HG03064 (cell line): ENCODE measurements at regions not wholly inside any gene's neighbourhood (a gene's known extent, or its start where the extent isn't known, plus 50 kb on each side); places are given as distances from the start of the nearest gene placed in this dataset.
"Not testable (repeated sequence)": the region's sequence is repeated elsewhere in the genome, so short reads cannot be mapped to it uniquely, and the experiment has no call there.

Source experiments
- ATAC-seq: cut with Tn5 transposase; IDR thresholded peaks from one replicate; pipeline ENCODE4 v1.9.1; 2021; ENCODE audit warnings: low read depth; ENCODE audit not compliant: unreplicated experiment

DNA sequence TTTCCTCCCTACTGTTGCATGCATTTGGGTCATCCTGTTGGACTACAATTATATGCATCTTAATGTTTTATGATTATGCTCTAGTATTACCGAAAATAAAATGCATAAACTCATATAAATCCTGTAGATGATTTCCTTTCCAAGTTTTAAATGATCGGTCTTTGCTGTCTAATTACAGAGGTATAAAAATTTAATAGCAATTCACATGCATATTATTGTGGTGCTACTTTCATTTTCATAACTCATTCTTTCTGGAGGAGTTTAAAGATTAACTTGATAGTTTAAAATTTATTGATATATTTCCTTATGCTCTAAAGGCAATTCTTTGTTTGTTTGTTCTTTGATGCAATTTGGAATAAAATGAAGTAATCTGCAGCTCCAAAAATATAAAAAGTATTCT is 1475.1 kb downstream of the MAT2B start:
- no peak for ATAC-seq

DNA sequence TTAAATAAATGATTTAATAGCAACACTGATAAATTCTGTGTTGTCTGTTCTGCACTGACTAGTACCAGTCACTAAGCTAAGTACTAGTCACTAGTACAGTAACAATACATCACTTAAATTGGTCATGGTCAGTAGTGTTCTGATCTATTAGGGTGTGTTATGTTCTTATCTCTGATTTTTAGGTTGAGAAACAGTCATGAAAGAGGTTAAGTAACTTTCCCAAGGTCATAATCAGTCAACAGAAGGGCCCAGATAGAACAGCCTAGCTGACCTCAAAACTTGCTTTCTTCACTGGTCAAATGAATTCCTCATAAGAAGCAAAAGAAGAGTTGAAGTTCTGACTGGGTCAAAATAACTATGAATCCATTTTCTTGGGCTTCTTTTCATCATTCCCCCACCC is 1492.7 kb downstream of the MAT2B start:
- no peak for ATAC-seq

DNA sequence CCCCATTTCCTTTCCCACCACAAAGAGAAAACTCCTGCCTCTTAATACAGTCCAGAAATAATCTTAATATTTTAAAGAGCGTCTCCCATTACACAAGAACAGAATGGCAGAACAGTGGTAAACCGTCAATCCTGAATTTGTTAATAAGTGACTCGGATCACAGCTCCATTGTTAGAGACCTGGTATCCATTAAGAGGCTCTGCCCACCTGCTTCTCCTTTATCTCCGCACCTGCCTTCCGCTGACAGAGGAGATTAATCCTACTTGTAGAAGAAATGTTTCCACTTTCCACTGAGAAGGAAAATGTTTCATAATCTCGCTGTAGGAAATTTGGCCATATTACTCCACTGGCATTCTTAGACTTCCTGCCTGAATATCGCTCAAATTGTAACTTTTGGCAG is 1493.2 kb downstream of the MAT2B start:
- ATAC-seq, result no peak

DNA sequence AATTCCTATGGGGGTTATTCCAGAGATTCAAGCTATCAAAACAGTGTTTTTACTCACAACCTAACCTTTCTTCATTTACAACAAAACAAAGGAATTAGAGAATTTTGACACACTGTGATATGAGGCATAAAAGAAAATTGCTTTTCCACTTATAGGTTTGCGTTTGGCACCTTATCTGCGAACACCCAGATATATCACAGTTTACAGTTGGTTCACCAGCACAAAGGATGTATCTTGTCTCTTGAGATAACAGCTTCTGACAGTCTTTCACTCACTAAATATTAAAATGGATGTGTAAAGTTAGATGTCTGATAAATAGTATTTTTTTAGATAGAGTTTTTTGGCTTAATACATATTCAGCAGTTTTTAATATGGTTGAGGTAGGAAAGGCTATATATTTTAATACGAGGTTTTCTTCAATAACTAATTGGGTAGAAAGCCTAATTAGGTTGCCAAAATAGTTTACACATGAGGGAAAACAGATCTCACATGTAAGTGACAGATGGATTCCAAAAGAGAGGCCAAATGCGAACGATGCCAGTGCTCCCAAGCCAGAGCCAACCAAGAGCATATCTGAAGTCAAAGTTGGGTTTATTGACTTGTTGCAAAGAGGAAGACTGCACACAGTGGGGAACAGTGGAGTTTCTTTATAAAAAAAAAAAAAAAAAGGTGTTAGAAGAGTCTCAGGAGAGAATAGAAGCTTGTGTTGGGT is 1495.2 kb downstream of the MAT2B start:
- no peak for ATAC-seq

DNA sequence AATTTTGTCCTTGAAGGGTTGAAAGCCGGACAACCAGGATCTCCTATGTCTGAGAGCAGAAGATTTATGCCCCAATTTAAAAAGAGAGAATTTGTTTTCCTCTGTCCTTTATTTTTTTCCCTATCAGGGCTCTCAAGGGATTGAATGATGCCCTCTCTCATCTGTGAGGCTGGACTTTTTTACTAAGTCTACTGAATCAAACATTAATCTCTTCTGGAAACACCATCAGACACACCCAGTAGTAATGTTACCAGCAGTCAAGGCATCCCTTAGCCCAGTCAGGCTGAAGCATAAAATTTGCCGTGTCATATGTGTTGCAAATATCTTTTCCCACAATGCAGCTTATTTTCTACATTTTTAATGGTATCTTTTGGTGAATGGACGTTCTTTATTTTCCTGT is 1497.9 kb downstream of the MAT2B start:
- no peak for ATAC-seq

DNA sequence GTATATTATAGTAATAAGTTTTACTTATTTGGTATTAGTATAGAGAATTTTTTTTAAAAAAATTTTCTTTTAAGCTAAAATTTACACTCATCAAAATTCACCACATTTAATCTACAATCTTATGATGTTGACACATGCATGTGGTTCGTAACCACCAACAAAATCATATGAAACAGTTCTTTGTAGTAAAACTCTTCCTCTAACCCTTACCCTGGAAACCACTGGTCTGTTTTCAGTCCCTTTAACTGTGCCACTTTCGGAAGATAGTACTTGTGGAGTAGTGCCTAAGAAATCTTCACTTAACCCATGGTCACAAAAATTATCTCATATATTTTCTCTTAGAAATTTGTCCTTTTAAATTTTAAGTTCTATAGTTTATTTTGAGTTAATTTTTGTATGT is 1498.8 kb downstream of the MAT2B start:
- ATAC-seq, result no peak

DNA sequence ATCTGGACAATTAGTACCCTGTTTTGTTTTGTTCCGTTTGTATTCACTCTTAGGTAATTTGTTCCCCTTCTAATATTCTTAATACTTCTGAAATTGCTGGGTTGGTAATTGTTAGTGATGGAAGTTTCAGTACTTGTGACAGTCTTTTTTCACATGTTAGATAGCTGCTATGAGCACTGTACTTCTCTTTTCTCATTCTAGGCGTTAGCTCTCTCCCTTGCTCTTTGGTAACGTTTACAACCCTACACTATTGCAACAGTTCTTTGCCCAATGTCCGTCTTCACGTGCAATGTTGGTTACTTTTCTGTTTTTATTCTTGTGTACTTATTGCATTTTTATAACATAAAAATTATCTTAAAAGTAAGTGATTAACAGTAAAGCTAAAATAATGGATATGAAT is 1509.0 kb downstream of the MAT2B start:
- ATAC-seq, result no peak

DNA sequence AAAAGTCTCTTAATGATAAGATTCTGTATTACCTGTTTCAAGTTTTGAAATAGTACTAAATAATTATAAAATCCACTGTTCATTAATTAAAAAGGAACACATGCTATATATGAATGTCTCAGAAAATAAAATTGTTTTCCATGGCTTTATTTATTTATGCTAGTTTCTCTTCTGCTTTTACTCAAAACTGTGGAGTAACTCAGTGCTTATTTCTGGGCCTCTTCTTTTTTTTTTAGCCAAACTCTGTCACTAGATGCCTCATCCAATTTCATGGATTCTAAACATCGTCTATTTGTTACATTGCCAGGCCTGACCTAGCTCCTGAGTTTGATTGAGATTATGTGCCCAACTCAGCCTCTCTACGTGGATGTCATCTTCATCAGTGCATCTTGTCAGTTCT is 1509.7 kb downstream of the MAT2B start:
- no peak for ATAC-seq

DNA sequence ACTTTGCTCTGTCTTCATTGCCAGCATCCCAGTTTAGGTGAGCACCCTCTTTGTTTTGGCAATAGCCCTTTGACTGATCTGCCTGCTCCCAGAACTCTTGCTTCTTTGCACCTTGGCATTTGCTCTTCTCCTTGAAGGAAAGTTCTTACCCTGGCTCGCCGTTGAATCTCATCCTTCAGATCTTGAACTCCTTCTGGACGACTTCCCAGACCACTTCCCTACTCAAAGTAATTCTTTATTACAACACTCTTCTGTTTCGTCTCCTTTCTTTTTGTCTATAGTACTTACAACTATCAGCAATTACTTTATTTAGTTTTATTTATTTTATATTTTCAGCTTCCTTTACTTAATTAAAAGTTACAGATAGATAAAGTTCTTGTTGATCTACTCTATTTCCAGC is 1510.1 kb downstream of the MAT2B start:
- no peak for ATAC-seq

DNA sequence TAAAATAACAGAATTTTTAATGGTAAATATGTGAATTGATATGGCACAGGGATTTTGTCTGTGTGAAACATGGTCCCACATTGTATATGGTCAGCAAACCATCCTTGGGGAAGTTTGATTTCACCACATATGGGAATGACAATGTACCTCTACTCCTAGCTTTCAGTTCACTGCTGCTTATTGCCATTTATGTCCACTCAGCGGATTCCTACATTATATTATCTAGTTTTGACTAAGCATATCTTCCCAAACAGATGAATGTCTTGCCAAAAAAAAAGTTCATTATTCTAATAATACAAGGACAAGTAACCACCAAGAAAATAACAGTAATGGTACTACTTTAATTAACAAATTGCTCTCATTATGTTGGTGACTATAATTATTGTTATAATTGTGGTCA is 1521.6 kb downstream of the MAT2B start:
- no peak for ATAC-seq

DNA sequence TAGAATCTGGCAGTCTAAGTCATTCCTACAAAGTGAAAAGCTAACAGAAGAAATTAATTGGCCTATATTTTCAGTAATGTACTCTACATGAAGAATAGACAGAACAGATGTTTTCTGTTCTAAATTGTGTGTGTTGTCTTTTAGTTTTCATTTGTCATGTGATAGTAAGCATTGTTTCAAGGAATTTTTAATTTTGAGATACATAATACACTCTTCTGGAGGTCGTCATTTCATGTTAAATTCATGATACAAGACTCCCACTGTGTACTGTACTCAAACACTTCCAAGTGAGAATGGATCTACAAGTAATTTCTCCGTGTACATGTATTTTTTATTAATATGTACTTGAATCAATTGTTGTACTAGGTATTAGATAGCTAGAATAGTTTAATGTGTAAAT is 1522.9 kb downstream of the MAT2B start:
- no peak for ATAC-seq

DNA sequence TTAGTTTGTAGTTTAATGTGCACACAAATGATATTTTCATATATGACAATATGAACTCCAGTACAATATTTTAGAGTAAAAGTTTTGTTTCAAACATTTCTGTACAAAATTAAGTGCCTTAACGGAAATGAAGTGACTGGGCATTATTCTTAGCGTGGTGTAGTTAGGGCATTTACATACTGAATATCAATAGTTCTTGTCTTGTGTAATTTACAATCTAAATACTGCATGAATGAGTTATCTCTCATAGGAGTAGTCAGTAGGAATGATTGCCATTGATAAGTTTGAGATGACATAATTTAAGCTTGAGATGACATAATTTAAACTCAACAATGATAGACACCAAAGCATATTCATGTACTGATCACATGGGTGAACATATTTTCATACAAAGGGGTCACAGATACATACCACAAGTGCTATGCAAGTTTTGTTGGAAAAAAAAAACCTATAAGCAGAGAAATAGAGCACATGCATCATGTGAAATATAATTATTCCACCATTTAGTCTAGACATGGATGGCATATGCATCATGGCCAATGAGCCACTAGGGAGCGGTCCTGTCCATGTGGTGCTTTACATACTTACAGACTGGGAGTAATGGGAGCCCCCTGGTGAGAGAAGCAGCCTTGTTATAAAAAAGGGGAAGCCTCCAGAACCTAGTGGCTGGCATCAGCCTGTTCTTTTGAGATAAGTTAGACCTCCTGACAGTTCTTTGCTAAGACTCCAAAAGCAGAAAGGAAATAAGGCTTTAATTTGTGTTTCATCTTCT is 1523.9 kb downstream of the MAT2B start:
- ATAC-seq, result no peak

DNA sequence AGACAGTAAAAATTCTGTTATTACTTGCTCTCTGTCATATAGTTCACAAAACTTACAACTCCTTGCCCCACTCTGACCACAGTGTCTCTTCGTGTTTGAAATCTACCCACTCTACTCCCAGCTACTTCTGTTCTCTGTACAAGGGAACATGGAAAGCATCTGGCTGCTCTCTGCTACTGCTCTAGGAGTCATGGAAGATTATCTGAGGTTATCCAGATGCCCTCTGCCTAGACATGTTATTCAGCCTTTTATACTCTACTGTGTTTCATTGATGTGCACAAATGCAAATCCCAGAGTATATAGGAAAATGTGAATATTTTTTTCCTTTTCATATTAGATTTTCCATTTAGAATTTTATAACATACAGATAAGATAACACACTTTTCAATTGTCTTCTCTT is 1525.6 kb downstream of the MAT2B start:
- ATAC-seq, result no peak

DNA sequence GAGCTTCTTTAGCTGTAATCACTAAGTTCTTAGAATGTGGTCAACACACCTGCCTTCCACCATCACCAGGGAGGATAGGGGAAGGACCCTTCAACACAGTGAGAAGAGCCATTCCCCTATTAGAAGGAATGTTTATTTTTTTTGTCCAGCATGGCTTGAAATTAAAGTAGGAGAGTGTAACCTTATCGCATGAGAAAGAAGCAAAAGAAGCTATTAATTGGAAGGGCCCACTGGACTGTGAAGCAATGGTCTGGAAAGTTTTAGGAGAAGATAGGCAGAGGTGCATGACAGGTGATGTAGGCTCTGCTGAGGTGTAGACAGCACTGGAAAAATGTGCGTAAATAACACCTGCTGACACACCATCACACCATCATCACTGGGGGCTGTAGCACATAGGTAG is 1526.0 kb downstream of the MAT2B start:
- ATAC-seq, result no peak

DNA sequence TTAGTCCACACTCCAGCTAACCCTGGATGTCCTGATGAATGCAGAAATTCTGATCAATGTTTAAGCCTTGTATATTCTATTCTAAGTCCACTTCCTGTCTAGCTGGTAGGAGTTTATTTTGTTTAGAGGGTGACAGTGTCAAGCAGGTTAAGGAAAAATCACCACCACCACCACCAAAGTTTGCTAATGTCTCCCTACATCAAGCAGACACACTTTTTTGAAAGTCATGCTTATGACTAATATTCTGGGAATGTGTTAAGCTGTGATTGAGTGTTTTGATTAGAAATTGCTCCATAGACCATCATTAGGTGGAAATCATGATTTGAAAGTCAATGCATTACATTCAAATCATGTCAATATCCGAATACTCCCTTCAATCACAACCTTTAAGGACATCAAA is 1530.1 kb downstream of the MAT2B start:
- no peak for ATAC-seq

DNA sequence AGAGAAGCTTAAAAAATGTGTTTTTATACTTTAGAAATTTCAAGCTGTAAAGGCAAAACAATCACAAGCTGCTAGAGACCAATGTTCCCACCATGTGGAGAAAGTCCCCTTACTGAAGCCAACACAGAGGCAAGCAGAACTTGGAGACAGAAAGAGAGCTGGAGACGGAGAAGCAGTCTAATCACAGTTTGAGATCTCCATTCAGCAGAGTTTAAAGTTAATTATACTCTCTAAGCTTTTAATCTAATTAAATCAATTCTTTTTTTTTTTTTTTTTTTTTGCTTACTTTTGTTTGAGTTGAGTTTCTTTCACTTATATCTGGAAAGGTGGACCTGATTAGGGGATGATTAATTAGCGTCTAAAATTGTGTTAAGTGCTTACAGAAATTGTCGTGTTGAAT is 1534.3 kb downstream of the MAT2B start:
- no peak for ATAC-seq

DNA sequence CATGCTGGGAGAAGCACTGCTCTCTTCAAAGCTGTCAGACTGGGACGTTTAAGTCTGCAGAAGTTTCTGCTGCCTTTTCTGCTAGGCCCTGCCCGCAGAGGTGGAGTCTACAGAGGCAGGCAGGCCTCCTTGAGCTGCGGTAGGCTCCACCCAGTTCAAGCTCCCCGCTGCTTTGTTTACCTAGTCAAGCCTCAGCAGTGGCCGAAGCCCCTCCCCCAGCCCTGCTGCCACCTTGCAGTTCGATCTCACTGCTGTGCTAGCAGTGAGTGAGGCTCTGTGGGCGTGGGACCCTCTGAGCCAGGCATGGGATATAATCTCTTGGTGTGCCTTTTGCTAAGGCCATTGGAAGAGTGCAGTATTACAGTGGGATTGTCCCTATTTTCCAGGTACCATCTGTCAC is 1540.5 kb downstream of the MAT2B start:
- ATAC-seq, result not testable (repeated sequence)

DNA sequence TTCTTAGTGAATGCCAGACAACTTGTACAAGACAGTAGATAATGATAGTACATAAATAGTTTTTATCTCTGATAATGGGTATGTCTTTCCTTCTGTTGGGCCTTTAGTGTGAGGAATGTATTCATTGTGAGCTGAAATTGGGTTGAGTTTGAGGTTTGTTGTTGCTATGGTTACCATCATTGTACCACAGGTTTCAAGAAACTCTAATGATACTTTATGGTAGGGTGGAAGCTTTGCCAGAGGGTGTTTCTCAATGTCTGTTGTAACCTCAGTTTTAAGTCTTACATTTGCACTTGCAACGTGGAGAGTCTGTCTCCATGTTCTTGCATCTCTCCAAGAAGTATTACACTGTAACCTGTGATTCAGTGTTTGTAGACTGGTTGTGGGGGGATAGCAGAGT is 1550.1 kb downstream of the MAT2B start:
- no peak for ATAC-seq

DNA sequence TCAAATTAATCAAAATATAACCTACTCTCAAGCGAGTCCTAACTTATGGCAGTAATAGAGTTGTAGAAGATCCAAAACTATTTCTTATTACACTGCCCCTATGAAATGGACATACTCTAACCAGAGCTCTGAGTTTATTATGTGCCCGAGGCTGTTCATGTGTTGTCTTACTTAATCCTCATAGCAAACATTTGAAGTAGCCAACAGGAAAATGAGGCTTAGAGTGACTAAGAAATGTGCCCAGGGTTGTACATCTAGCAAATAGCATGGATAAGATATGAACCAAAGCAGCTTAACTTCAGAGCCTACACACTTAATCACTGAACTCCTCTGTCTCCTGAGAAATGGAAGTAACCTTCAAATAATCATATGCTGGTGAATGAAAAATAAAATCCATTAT is 1551.7 kb downstream of the MAT2B start:
- ATAC-seq, result no peak

DNA sequence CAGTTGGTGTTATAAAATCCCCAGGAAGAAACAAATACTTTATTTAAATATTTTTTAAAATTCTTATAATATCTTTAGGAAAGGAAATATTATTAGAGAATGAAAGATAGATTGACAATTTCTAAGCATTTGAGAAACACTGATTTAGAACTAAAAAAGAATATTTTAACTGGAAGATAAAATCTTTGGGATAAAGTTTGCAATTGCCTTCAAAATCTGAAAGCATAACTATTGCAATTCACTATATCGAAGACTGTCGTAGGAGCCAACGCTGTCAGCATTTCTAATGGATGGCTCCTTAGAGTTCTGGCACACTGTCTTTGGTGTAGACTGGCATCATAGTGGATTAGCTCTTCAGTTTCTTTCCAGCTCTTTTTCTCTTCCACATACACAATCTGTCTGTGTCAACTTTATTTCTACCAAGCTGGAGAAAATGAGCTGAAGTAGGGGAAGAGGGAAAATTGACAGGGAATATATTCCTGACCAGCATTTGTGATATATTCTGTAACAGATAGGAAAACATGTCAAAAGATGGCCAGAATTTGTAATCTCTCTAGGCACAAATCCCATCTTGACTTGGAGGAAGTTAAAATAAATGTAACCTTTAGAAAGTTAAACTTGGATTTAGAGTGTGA is 1561.4 kb downstream of the MAT2B start:
- no peak for ATAC-seq

DNA sequence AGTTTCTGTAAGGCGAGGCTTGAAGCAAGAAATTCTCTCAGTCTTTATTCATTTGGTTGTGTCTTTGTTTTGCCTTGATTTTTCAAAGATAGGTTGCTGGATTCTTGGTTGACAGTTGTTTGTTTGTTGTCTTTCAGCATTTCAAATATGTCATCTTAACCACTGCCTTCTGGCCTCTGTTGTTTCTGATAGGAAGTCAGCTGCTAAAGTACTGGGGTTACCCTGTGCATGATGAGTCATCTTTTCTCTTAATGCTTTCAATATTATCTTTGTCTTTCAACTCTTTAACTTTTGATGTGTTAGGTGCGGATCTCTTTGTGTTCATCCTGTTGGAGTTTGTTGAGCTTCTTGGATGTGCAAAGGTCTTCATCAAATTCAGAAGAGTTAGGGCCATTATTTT is 1571.3 kb downstream of the MAT2B start:
- no peak for ATAC-seq

DNA sequence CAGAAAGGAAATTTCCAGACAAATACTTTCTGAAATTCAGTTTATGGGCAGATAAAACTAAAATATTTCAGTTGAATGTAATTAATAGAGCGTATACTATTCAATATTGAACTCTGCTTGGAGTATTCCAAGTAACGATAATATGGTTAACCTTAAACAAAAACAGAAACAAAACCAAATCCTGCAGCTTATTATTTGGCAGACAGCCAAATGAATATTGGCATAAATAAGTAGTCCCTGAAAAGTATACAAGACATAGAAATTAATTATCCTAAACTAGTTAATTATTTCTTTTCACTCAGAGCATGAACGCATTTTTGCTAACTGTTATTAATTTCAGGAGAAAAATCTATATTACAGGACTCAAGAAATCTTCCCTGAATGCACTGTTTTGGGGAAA is 1574.0 kb downstream of the MAT2B start:
- ATAC-seq, result no peak
